Kidney epithelial cell (primary cell): ENCODE measurements at regions not wholly inside any gene's neighbourhood (a gene's known extent, or its start where the extent isn't known, plus 50 kb on each side); places are given as distances from the start of the nearest gene placed in this dataset.

ENCODE experiments used
- DNase-seq: peaks from one replicate; pipeline ENCODE4 v3.0.0-alpha.2; 2010; ENCODE audit warnings: low read depth
- H3K27me3 ChIP-seq: 2 replicates; pipeline ENCODE4 v1.6.0; 2011; ENCODE audit warnings: low read length; ENCODE audit not compliant: control insufficient read depth, insufficient read depth
- H3K36me3 ChIP-seq: 2 replicates; pipeline ENCODE4 v1.5.1; 2011; ENCODE audit warnings: low read length; ENCODE audit not compliant: control insufficient read depth, insufficient read depth
- H3K4me3 ChIP-seq: 2 replicates; pipeline ENCODE4 v1.5.1; 2011; ENCODE audit warnings: low read depth, mild to moderate bottlenecking, control low read depth, low read length
- CTCF ChIP-seq: IDR thresholded peaks from 2 replicates; pipeline ENCODE4 v1.5.1; 2011; ENCODE audit warnings: mild to moderate bottlenecking, moderate library complexity, low read length, control low read depth, inconsistent platforms; ENCODE audit not compliant: insufficient read depth, poor library complexity, severe bottlenecking

DNA sequence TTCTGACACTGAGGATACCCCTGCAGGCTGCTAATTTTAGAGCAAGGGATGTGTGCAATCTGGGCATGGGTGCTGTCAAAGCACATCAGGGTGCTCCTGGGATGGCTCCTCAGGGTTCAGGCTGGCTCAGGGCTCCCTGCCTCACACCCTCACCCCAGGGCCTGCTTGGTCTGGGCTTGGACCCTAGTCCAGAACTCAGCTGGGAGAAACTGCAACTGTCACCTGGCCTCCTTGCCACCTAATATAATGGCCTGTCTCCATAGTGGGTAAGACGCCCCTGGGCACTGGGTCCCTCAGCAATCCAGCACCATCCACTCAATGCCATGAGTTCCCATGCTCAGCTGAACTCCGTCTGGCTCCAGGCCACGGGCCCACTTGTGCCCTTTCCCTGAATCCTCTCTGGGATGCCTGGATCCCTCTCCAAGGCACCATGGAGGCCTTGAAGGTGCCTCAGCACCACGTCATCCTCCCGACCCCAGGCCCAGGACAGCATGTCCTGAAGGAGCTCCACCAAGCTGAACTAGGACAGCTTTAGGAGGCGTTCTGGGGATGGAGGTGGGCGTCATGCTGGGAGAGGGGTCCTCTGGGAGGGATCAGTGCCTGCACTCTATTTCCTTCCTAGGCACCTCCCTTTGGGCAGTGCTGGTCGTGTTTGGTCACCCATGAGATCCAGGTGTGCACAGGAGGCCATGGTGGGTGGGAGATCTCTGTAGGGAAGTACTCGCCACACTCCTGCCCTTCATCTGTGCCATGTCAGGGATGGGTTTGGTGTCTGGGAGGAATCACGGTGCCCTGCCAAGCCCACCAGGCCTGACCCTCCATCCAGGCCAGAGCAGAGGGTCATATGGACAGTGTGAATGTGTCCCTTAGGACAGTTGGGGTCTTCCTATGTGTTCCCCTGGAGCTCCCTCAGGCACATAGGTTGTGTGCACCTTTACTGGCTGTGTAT, 1688.4 kb downstream of the TP53TG3F start:
- TF ChIP-seq CTCF = no peak
- Histone ChIP-seq H3K4me3 (no peak overlapping the region), H3K27me3 (no peaks in the 10 kb centered on the region), H3K36me3 (no peaks in the 10 kb centered on the region)
- DNase-seq = no peak

- no peaks in the 10 kb centered on the region for H3K27me3 ChIP-seq
- H3K4me3 ChIP-seq = no peak overlapping the region
- no peak for TF ChIP-seq CTCF
- DNase-seq = no peak
- H3K36me3 ChIP-seq = no peaks in the 10 kb centered on the region
Measured at GRCh38 chr16:35148748-35149147, 1689.3 kb downstream of the TP53TG3F start.

DNA sequence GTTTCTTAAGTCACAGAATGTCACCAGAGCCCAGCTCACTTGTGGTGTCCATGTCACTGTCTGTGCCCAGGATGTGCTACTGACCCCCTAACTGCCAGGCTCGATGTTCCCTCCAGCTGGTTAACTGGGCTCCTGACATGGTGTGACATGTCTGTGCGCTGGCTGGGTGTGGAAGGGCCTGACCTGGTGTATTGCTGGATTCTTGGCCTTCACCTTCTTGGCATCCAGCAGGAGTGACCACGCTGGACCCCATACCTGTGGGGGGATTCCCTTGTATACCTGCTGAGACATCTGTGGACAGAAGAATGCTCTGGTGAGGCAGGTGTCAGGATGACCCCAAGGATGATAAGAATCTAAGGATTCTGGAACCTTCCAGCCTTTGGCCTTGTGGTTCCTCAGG, 1690.1 kb downstream of the TP53TG3F start:
- no peaks in the 10 kb centered on the region for H3K27me3 ChIP-seq
- no peak overlapping the region for H3K4me3 ChIP-seq
- DNase-seq = no peak
- no peaks in the 10 kb centered on the region for H3K36me3 ChIP-seq
- no peak for TF ChIP-seq CTCF

- no peaks in the 10 kb centered on the region for H3K36me3 ChIP-seq
- DNase-seq = no peak
- no peaks in the 10 kb centered on the region for H3K27me3 ChIP-seq
- H3K4me3 ChIP-seq = no peak overlapping the region
- no peak for TF ChIP-seq CTCF
Measured at GRCh38 chr16:35150805-35151312, 1691.4 kb downstream of the TP53TG3F start.

DNA sequence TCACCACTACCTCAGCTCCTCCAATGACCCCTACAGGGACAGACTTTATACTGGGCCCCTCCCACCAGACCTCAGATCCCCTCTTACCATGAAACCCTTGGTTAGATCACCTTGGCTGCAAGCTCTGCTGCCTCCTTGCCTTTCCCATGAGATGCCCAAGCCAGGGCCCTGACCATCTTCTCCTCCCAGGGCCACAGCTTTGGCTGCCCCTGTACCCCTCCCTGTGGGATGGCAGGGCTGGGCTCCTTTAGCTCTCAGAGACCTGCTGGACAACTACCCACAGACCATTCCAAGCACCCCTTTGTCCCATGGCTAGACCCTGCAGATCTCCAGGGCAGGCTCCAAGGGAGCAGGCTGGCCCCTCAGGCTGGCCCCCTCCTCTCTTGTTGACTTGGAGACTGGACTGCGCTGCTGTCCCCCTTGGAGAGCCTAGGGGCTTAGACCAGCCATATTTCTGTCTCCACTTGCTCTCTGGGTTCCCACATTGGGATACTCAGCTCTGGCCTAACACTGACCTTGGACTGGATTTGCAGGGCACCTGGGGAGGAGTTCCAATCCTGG, 1692.7 kb downstream of the TP53TG3F start:
- TF ChIP-seq CTCF = no peak
- H3K36me3 ChIP-seq = no peaks in the 10 kb centered on the region

More for the DNA sequence above, 1692.7 kb downstream of the TP53TG3F start:
- no peaks in the 10 kb centered on the region for H3K27me3 ChIP-seq
- no peak for DNase-seq
- H3K4me3 ChIP-seq = no peak overlapping the region
